ENCODE measurements at regions not wholly inside any gene's neighbourhood (a gene's known extent, or its start where the extent isn't known, plus 50 kb on each side); places are given as distances from the start of the nearest gene placed in this dataset.
A peak's percentile ranks its signal among the peaks of the same experiment; 100 is the strongest.
"Not testable (repeated sequence)": the region's sequence is repeated elsewhere in the genome, so short reads cannot be mapped to it uniquely, and the experiment has no call there.

DNA sequence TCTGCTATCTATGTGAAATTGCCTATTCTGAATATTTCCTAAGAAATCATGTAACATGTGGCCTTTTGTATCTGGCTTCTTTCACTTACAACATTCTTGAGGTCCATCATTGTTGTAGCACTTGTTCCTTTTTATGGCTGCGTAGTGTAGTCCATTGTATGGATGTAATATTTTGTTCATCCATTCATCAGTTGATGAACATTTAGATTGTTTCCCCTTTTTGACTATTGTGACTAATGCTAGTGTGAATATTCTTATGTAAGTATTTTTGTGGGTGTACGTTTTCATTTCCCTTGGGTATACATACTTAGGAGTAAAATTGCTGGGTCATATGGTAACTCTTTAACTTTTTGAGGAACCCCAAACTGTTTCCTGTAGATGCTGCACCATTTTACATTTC lies 134.6 kb downstream of the FOXD4L6 start:
- peak overlapping the region; percentile 78 for H3K4me3 Mint-ChIP-seq (ENCODE audit: unreplicated experiment)
- H3K27me3 Mint-ChIP-seq (ENCODE audit: unreplicated experiment); DNase-seq; H3K27ac Mint-ChIP-seq (ENCODE audit: unreplicated experiment); H3K9me3 Mint-ChIP-seq (ENCODE audit: unreplicated experiment); H3K36me3 Mint-ChIP-seq (ENCODE audit: unreplicated experiment); H3K4me1 Mint-ChIP-seq (ENCODE audit: low read depth, unreplicated experiment): not testable (repeated sequence)

- peak overlapping the region; percentile 98 for H3K4me3 Mint-ChIP-seq (ENCODE audit: unreplicated experiment)
- not testable (repeated sequence) for DNase-seq; H3K27ac Mint-ChIP-seq (ENCODE audit: unreplicated experiment); H3K27me3 Mint-ChIP-seq (ENCODE audit: unreplicated experiment); H3K9me3 Mint-ChIP-seq (ENCODE audit: unreplicated experiment); H3K4me1 Mint-ChIP-seq (ENCODE audit: low read depth, unreplicated experiment); H3K36me3 Mint-ChIP-seq (ENCODE audit: unreplicated experiment)
These were observed 135.1 kb downstream of the FOXD4L6 start for GRCh38 chr9:40993375-40993774.

GRCh38 chr9:40992472-40992821 lies 136.0 kb downstream of the FOXD4L6 start:
- H3K4me3 Mint-ChIP-seq (ENCODE audit: unreplicated experiment) = peak overlapping the region; percentile 98

GRCh38 chr9:40991741-40992471 lies 136.6 kb downstream of the FOXD4L6 start:
- peak; percentile 97 for DNase-seq
- not testable (repeated sequence) for H3K36me3 Mint-ChIP-seq (ENCODE audit: unreplicated experiment); H3K4me1 Mint-ChIP-seq (ENCODE audit: low read depth, unreplicated experiment); H3K27me3 Mint-ChIP-seq (ENCODE audit: unreplicated experiment); H3K9me3 Mint-ChIP-seq (ENCODE audit: unreplicated experiment)
- peak; percentile 82 for TF ChIP-seq CTCF (IDR thresholded peaks at IDR 0.05; ENCODE audit: partially characterized antibody, unreplicated experiment)
- Mint-ChIP-seq H3K4me3 (ENCODE audit: unreplicated experiment) (peak overlapping the region; percentile 98), H3K27ac (ENCODE audit: unreplicated experiment) (peak overlapping the region; percentile 94)

More at GRCh38 chr9:40992472-40992821, 136.0 kb downstream of the FOXD4L6 start:
- peak overlapping the region; percentile 94 for H3K27ac Mint-ChIP-seq (ENCODE audit: unreplicated experiment)
- H3K4me1 Mint-ChIP-seq (ENCODE audit: low read depth, unreplicated experiment); H3K9me3 Mint-ChIP-seq (ENCODE audit: unreplicated experiment); H3K36me3 Mint-ChIP-seq (ENCODE audit: unreplicated experiment); H3K27me3 Mint-ChIP-seq (ENCODE audit: unreplicated experiment): not testable (repeated sequence)
- peak; percentile 80 for DNase-seq

DNA sequence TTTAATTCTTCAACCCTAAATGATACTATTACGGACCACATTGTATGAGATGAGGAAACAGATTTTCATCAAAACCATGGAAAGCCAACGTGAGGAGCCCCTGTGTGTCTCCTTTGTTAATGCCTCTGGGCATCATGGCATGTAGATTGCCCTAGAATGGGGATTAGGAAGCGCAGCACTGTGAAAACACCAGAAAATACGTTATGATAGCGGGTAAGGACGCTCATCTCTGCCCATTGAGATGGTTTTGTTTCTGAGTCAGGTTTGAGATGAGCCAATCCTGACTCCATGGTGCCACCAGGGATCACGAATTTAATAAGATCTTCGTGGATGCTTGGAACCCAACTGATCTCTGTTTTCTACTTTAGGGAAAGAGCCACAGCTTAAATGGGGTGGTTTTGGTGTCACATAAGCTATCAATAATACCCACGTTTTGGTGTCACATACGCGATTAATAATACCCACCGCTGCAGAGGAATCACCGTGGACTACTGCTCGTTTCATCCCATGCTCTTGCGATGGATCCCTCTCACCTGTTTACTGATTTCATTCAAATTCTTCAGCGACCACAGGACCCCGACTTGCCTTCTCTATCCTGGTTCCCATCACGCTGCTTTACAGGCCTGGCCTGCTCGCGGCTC lies 137.3 kb downstream of the FOXD4L6 start:
- DNase-seq; H3K27ac Mint-ChIP-seq (ENCODE audit: unreplicated experiment): not testable (repeated sequence)

GRCh38 chr9:40986332-40986731 lies 142.1 kb downstream of the FOXD4L6 start:
- H3K27me3 Mint-ChIP-seq (ENCODE audit: unreplicated experiment); H3K9me3 Mint-ChIP-seq (ENCODE audit: unreplicated experiment); H3K4me1 Mint-ChIP-seq (ENCODE audit: low read depth, unreplicated experiment); H3K4me3 Mint-ChIP-seq (ENCODE audit: unreplicated experiment); H3K27ac Mint-ChIP-seq (ENCODE audit: unreplicated experiment); DNase-seq; H3K36me3 Mint-ChIP-seq (ENCODE audit: unreplicated experiment): not testable (repeated sequence)

More for the DNA sequence above, 137.3 kb downstream of the FOXD4L6 start:
- H3K27me3 Mint-ChIP-seq (ENCODE audit: unreplicated experiment); H3K4me3 Mint-ChIP-seq (ENCODE audit: unreplicated experiment); H3K4me1 Mint-ChIP-seq (ENCODE audit: low read depth, unreplicated experiment); H3K36me3 Mint-ChIP-seq (ENCODE audit: unreplicated experiment); H3K9me3 Mint-ChIP-seq (ENCODE audit: unreplicated experiment): not testable (repeated sequence)

DNA sequence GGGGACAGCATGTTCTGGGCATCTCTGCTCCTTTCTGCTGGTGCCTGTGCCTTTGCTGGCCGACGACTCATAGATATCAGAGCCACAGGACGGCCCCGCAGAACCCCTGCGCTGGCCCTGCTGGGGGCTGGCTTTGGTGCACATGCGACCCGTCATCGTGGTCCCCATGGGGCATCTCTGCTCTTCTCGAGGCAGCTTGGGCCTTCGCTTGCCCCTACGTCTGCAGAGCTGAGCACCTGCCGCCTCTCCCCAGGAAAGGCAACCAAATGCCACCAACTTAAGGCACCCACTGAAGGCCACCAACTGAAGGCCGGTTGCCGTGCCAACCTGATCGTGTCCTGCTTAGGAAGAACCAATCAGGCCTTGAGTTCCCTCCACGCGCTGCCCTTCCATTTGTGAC lies 153.1 kb downstream of the FOXD4L6 start:
- H3K27ac Mint-ChIP-seq (ENCODE audit: unreplicated experiment); H3K27me3 Mint-ChIP-seq (ENCODE audit: unreplicated experiment); DNase-seq; H3K36me3 Mint-ChIP-seq (ENCODE audit: unreplicated experiment); H3K4me3 Mint-ChIP-seq (ENCODE audit: unreplicated experiment); H3K9me3 Mint-ChIP-seq (ENCODE audit: unreplicated experiment); H3K4me1 Mint-ChIP-seq (ENCODE audit: low read depth, unreplicated experiment): not testable (repeated sequence)

GRCh38 chr9:40974912-40975311 lies 153.6 kb downstream of the FOXD4L6 start:
- H3K27ac Mint-ChIP-seq (ENCODE audit: unreplicated experiment); DNase-seq; H3K27me3 Mint-ChIP-seq (ENCODE audit: unreplicated experiment); H3K4me1 Mint-ChIP-seq (ENCODE audit: low read depth, unreplicated experiment); H3K4me3 Mint-ChIP-seq (ENCODE audit: unreplicated experiment); H3K36me3 Mint-ChIP-seq (ENCODE audit: unreplicated experiment); H3K9me3 Mint-ChIP-seq (ENCODE audit: unreplicated experiment): not testable (repeated sequence)

DNA sequence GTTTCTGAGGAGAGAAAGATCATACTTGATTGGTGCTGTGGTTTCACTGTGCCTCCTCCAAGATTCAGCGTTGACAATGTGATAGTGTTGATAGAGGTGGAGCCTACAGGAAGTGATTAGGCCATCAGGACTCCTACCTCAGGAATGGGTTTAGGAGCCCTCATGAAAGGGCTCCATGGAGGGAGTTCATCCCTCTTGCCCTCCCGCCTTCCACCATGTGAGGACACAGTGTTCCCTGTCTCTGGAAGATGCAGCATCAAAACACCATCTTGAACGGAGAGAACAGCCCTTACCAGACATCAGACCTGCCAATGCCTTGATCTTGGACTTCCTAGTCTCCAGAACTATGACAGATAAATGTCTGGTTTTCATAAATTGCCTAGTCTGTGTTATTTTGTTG lies 156.7 kb downstream of the FOXD4L6 start:
- H3K27me3 Mint-ChIP-seq (ENCODE audit: unreplicated experiment); H3K9me3 Mint-ChIP-seq (ENCODE audit: unreplicated experiment); H3K4me3 Mint-ChIP-seq (ENCODE audit: unreplicated experiment): not testable (repeated sequence)

More for the DNA sequence above, 156.7 kb downstream of the FOXD4L6 start:
- H3K36me3 Mint-ChIP-seq (ENCODE audit: unreplicated experiment); H3K4me1 Mint-ChIP-seq (ENCODE audit: low read depth, unreplicated experiment); DNase-seq; H3K27ac Mint-ChIP-seq (ENCODE audit: unreplicated experiment): not testable (repeated sequence)
